HEK293 (cell line): ENCODE measurements at regions not wholly inside any gene's neighbourhood (a gene's known extent, or its start where the extent isn't known, plus 50 kb on each side); places are given as distances from the start of the nearest gene placed in this dataset.
A peak's percentile ranks its signal among the peaks of the same experiment; 100 is the strongest.

ENCODE experiments used
- CTCF ChIA-PET: fragments of 350-600 bp; formaldehyde crosslinking; extraction: SDS; loops from one replicate; lab custom pipeline; 2021; ENCODE audit warnings: antibody characterized with exemption; lab: Yijun Ruan, JAX
- POLR2A ChIA-PET: fragments of 300-600 bp; formaldehyde crosslinking; extraction: SDS; loops from one replicate; lab custom pipeline; 2020; ENCODE audit warnings: antibody characterized with exemption, inconsistent platforms; lab: Yijun Ruan, JAX
- H3K27ac ChIP-seq: fragments of 200-500 bp; sonication (Bioruptor generic); 2 replicates; pipeline ENCODE4 v1.5.1; 2014; ENCODE audit warnings: low read depth, low read length, control low read depth, inconsistent platforms; ENCODE audit errors: extremely low read depth
- H3K36me3 ChIP-seq, 2 experiments: fragments of 200-500 bp in 1 of 2; sonication (Bioruptor generic) in 1 of 2; 1 replicate in 1 of 2; 2 replicates in 1 of 2; pipeline ENCODE4 v1.5.1; 2014 to 2017; ENCODE audit warnings: inconsistent platforms in 2 of 2, low read length in 2 of 2; ENCODE audit not compliant: control insufficient read depth in 2 of 2, insufficient read depth in 1 of 2
- H3K4me1 ChIP-seq: fragments of 200-500 bp; sonication (Bioruptor generic); 2 replicates; pipeline ENCODE4 v1.5.1; 2014; ENCODE audit warnings: mild to moderate bottlenecking, low read length, inconsistent platforms; ENCODE audit not compliant: control insufficient read depth, insufficient read depth
- H3K4me3 ChIP-seq: 2 replicates; pipeline ENCODE4 v1.5.1; 2011; ENCODE audit warnings: low read depth, mild to moderate bottlenecking, control low read depth, low read length, moderate library complexity
- H3K9me3 ChIP-seq: fragments of 200-500 bp; sonication (Bioruptor generic); 2 replicates; pipeline ENCODE4 v1.5.1; 2014; ENCODE audit warnings: low read depth, low read length, inconsistent platforms; ENCODE audit not compliant: control insufficient read depth, insufficient read depth
- HOXD13 ChIP-seq: sonication (generic); formaldehyde crosslinking; IDR thresholded peaks from 2 replicates; pipeline ENCODE4 v1.8.0; 2022; ENCODE audit warnings: missing genetic modification reagents, borderline replicate concordance
- MYNN ChIP-seq: fragments of 450-650 bp; formaldehyde crosslinking; IDR thresholded peaks from 2 replicates; pipeline ENCODE4 v1.5.1; 2016; ENCODE audit warnings: missing biosample characterization, missing genetic modification characterization, borderline replicate concordance
- PRDM1 ChIP-seq: fragments of 450-650 bp; formaldehyde crosslinking; IDR thresholded peaks from 2 replicates; pipeline ENCODE4; 2016; ENCODE audit warnings: missing biosample characterization, missing genetic modification characterization
- REPIN1 ChIP-seq: fragments of 450-650 bp; formaldehyde crosslinking; IDR thresholded peaks from 2 replicates; pipeline ENCODE4 v1.5.1; 2017; ENCODE audit warnings: missing biosample characterization, missing genetic modification characterization, low read depth
- ZIC2 ChIP-seq: fragments of 450-650 bp; formaldehyde crosslinking; IDR thresholded peaks from 2 replicates; pipeline ENCODE4 v1.5.1; 2016; ENCODE audit warnings: missing biosample characterization, missing genetic modification characterization
- ZNF10 ChIP-seq: fragments of 450-650 bp; formaldehyde crosslinking; IDR thresholded peaks from 2 replicates; pipeline ENCODE4 v1.5.1; 2017; ENCODE audit warnings: missing biosample characterization, missing genetic modification characterization
- ZNF112 ChIP-seq: fragments of 450-650 bp; formaldehyde crosslinking; IDR thresholded peaks from 2 replicates; pipeline ENCODE4 v1.5.0; 2017; ENCODE audit warnings: missing biosample characterization, missing genetic modification characterization
- ZNF140 ChIP-seq: fragments of 450-650 bp; formaldehyde crosslinking; IDR thresholded peaks from 2 replicates; pipeline ENCODE4 v1.5.1; 2016; ENCODE audit warnings: missing biosample characterization, missing genetic modification characterization
- ZNF157 ChIP-seq: fragments of 450-650 bp; formaldehyde crosslinking; IDR thresholded peaks from 2 replicates; pipeline ENCODE4 v1.5.1; 2016; ENCODE audit warnings: missing biosample characterization, missing genetic modification characterization
- ZNF18 ChIP-seq: fragments of 450-650 bp; formaldehyde crosslinking; IDR thresholded peaks from 2 replicates; pipeline ENCODE4 v1.5.1; 2016; ENCODE audit warnings: missing biosample characterization, missing genetic modification characterization
- ZNF324 ChIP-seq: fragments of 450-650 bp; formaldehyde crosslinking; IDR thresholded peaks from 2 replicates; pipeline ENCODE4 v1.5.1; 2016; ENCODE audit warnings: missing biosample characterization, missing genetic modification characterization
- ZNF398 ChIP-seq: fragments of 450-650 bp; formaldehyde crosslinking; IDR thresholded peaks from 2 replicates; pipeline ENCODE4 v1.5.1; 2017; ENCODE audit warnings: missing biosample characterization, missing genetic modification characterization
- ZNF529 ChIP-seq: fragments of 450-650 bp; formaldehyde crosslinking; IDR thresholded peaks from 2 replicates; pipeline ENCODE4 v1.5.1; 2017; ENCODE audit warnings: missing genetic modification characterization, missing biosample characterization; ENCODE audit not compliant: insufficient replicate concordance
- ZNF544 ChIP-seq: fragments of 450-650 bp; formaldehyde crosslinking; IDR thresholded peaks from 2 replicates; pipeline ENCODE4 v1.5.0; 2017; ENCODE audit warnings: missing biosample characterization, missing genetic modification characterization
- ZNF548 ChIP-seq: fragments of 450-650 bp; formaldehyde crosslinking; IDR thresholded peaks from 2 replicates; pipeline ENCODE4 v1.5.1; 2016; ENCODE audit warnings: missing biosample characterization, missing genetic modification characterization
- ZNF660 ChIP-seq: fragments of 450-650 bp; IDR thresholded peaks from 2 replicates; pipeline ENCODE4 v1.5.1; 2018; ENCODE audit warnings: missing biosample characterization, mild to moderate bottlenecking, missing genetic modification characterization
- ZNF677 ChIP-seq: fragments of 450-650 bp; IDR thresholded peaks from 2 replicates; pipeline ENCODE4 v1.5.0; 2018; ENCODE audit warnings: missing biosample characterization, mild to moderate bottlenecking, missing genetic modification characterization, moderate library complexity
- TF ChIP-seq, protein P1 (sequence below): fragments of 450-650 bp; formaldehyde crosslinking; IDR thresholded peaks from 2 replicates; pipeline ENCODE4 v1.5.1; 2017; ENCODE audit warnings: missing biosample characterization, missing genetic modification characterization
- TF ChIP-seq, protein P2 (sequence below): fragments of 450-650 bp; formaldehyde crosslinking; IDR thresholded peaks from 2 replicates; pipeline ENCODE4 v1.5.1; 2017; ENCODE audit warnings: missing biosample characterization, mild to moderate bottlenecking, missing genetic modification characterization, moderate library complexity
- TF ChIP-seq, protein P3 (sequence below): fragments of 450-650 bp; formaldehyde crosslinking; IDR thresholded peaks from 2 replicates; pipeline ENCODE4 v1.5.1; 2016; ENCODE audit warnings: missing biosample characterization, missing genetic modification characterization

DNA sequence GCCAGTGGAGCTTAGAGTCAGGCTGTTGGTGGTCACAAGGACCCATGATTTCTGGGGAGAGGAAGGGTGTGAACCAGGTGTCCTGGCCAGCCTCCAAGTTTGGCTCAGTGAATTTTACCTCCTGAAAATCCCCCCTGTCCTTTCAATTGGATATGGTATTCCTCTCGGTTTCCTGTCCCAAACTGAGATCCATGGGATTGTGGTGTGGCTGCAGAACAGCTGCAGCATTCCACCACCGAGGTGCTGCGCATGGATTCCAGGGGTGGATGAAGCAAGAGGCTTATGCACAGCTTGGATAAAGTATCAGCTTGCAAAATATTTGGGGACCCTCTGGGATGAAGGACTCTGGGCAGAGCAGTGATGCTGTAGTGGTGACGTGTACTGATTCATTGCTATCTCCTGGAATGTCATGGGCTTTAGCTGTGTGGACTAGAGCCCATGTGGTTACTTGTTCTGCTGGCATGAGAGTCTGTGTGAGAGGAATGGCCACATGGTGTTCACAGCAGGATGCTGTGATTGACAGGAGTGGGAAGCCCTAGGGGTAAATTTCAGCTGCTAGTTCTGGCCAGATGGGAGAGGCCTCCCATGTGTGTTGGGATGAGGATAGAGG is 148.7 kb upstream of the SPAG17 start:
- CTCF ChIA-PET, result no interaction called here
- Histone ChIP-seq H3K36me3 (no peaks in the 10 kb centered on the region), H3K4me3 (no peak overlapping the region), H3K27ac (no peak overlapping the region), H3K4me1 (0 out of 2 replicates have a peak, but pooled peaks cover 2% of the 10 kb centered on the region)
- peak; percentile 93 for TF ChIP-seq ZIC2 (tag by site-specific recombination)
- TF ChIP-seq ZNF140 (tag by site-specific recombination), result no peak
- TF ChIP-seq, all 188 proteins: peak for 1
- POLR2A ChIA-PET, result no interaction called here
- no peaks in the 10 kb centered on the region for H3K9me3 ChIP-seq

DNA sequence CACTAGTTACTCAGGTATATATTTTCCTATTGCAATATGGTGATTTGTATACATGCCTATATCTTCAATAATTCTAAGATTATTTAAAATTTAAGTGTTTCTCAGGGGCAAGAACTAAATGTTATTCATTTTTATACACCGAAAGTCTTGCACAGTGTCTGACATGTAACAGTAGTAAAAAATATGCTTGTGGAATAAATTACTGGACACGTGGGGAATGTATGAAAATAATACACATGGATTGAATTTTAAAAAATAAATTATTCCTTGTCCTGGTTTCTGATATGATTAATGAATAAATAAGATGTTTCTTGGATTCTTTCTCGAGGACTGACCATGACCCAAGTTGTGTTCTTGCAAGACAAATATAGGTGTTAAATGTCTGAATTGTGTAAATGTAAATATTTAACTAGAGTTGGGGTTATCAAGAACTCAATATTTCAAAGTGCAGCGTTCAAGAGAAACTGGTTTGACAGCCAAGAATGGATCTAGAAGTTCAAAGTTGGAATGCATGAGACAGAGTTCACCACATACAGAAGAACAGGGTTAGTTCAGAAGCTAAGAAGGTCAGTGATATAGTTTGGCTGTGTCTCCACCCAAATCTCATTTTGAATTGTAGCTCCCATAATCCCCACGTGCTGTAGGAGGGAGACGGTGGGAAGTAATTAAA is 142.1 kb upstream of the SPAG17 start:
- Histone ChIP-seq H3K4me3 (no peak overlapping the region), H3K4me1 (no peaks in the 10 kb centered on the region), H3K9me3 (no peaks in the 10 kb centered on the region), H3K36me3 (no peaks in the 10 kb centered on the region), H3K27ac (no peak overlapping the region)
- ChIA-PET CTCF (interaction anchor here (0.7 kb wide), 1 partner anchor 36 kb away, joined by 5 read pairs; no protein-coding TSS in a partner anchor), POLR2A (no interaction called here)
- TF ChIP-seq PRDM1 (tag by site-specific recombination) (no peak), ZNF548 (tag by site-specific recombination) (no peak), ZNF10 (tag by site-specific recombination) (no peak), ZNF157 (tag by site-specific recombination) (no peak), ZNF398 (tag by site-specific recombination) (no peak), MYNN (tag by site-specific recombination) (no peak), ZNF677 (tag by site-specific recombination) (no peak)
- TF ChIP-seq, protein P1, sequence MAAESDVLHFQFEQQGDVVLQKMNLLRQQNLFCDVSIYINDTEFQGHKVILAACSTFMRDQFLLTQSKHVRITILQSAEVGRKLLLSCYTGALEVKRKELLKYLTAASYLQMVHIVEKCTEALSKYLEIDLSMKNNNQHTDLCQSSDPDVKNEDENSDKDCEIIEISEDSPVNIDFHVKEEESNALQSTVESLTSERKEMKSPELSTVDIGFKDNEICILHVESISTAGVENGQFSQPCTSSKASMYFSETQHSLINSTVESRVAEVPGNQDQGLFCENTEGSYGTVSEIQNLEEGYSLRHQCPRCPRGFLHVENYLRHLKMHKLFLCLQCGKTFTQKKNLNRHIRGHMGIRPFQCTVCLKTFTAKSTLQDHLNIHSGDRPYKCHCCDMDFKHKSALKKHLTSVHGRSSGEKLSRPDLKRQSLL (tag by site-specific recombination), result no peak
- TF ChIP-seq, protein P2, sequence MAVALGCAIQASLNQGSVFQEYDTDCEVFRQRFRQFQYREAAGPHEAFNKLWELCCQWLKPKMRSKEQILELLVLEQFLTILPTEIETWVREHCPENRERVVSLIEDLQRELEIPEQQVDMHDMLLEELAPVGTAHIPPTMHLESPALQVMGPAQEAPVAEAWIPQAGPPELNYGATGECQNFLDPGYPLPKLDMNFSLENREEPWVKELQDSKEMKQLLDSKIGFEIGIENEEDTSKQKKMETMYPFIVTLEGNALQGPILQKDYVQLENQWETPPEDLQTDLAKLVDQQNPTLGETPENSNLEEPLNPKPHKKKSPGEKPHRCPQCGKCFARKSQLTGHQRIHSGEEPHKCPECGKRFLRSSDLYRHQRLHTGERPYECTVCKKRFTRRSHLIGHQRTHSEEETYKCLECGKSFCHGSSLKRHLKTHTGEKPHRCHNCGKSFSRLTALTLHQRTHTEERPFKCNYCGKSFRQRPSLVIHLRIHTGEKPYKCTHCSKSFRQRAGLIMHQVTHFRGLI, result no peak

DNA sequence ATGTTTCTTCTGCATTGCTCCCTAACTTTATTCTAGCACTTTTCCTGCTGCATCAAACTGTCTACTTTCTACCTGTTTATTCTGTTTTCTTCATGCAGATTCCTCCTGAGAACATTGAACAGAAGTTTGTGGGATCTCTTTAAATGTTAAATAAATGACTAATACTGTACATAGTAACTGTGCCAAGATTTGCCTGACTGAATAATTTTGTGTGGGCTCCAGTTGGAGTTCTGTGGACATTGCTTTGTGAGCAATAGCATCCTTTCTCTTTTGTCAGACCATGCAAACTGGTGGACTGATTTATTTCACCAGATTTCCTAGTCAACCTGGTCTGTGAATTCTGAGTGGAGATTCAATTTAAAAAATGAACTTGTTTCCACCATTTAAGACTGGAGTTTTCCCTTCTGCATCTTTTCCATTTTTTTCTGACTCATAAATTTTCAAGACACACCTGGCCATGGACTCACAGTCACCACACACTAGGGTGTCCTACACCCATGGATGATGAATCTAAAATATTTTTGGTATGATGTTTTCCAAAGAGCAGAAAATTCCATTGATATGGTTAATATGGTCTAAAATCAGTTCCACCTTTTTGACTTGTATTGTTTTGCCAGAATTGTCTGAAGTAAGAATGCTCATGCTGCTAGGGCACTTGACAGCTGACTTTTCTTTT is 140.7 kb upstream of the SPAG17 start:
- Histone ChIP-seq H3K27ac (no peak overlapping the region), H3K9me3 (no peaks in the 10 kb centered on the region), H3K4me1 (no peaks in the 10 kb centered on the region), H3K36me3 (no peaks in the 10 kb centered on the region), H3K4me3 (no peak overlapping the region)
- CTCF ChIA-PET, result no interaction called here
- POLR2A ChIA-PET, result no interaction called here
- TF ChIP-seq HOXD13, result no peak
- no peak for TF ChIP-seq ZNF529 (tag by site-specific recombination)
- TF ChIP-seq REPIN1 (tag by site-specific recombination), result no peak
- TF ChIP-seq ZNF660 (tag by site-specific recombination), result no peak
- TF ChIP-seq ZNF544 (tag by site-specific recombination), result no peak
- no peak for TF ChIP-seq ZNF18
- TF ChIP-seq, protein P3, sequence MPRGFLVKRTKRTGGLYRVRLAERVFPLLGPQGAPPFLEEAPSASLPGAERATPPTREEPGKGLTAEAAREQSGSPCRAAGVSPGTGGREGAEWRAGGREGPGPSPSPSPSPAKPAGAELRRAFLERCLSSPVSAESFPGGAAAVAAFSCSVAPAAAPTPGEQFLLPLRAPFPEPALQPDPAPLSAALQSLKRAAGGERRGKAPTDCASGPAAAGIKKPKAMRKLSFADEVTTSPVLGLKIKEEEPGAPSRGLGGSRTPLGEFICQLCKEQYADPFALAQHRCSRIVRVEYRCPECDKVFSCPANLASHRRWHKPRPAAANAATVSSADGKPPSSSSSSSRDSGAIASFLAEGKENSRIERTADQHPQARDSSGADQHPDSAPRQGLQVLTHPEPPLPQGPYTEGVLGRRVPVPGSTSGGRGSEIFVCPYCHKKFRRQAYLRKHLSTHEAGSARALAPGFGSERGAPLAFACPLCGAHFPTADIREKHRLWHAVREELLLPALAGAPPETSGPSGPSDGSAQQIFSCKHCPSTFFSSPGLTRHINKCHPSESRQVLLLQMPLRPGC (tag by site-specific recombination), result no peak
- TF ChIP-seq ZNF324, result no peak
- TF ChIP-seq ZNF112 (tag by site-specific recombination), result no peak
- TF ChIP-seq ZIC2 (tag by site-specific recombination), result no peak
